SK-N-SH (cell line): ENCODE measurements at regions not wholly inside any gene's neighbourhood (a gene's known extent, or its start where the extent isn't known, plus 50 kb on each side); places are given as distances from the start of the nearest gene placed in this dataset.

Source experiments
- CTCF ChIA-PET: fragments of 300-600, 350-600 bp; formaldehyde crosslinking; extraction: SDS; loops from one replicate; lab custom pipeline; 2021; lab: Yijun Ruan, JAX
- POLR2A ChIA-PET: fragments of 350-600 bp; sonication (Branson Sonifier 250); formaldehyde crosslinking; extraction: SDS; loops from one replicate; lab custom pipeline; 2020; ENCODE audit warnings: antibody characterized with exemption, inconsistent platforms; lab: Yijun Ruan, JAX
- DNase-seq: peaks from one replicate; pipeline ENCODE4 v3.0.0; 2012
- H2AFZ ChIP-seq: fragments of 200-600 bp; sonication (generic); 2 replicates; pipeline ENCODE4 v1.8.1; 2016; ENCODE audit warnings: antibody characterized with exemption, mild to moderate bottlenecking, low read depth
- H3F3A ChIP-seq: fragments of 200-600 bp; sonication (generic); replicated peaks from 2 replicates; pipeline ENCODE3; 2016; ENCODE audit warnings: antibody characterized with exemption, mild to moderate bottlenecking; ENCODE audit not compliant: insufficient read depth
- H3K27ac ChIP-seq, 2 experiments: fragments of 200-500 bp in 1 of 2; fragments of 200-600 bp in 1 of 2; sonication (Bioruptor generic) in 1 of 2; sonication (generic), shearing (Covaris generic) in 1 of 2; 2 replicates each; pipeline versions ENCODE4 v1.5.1 to v1.6.1; 2014 to 2016; ENCODE audit warnings: low read depth in 2 of 2, inconsistent platforms in 1 of 2, low read length in 1 of 2, mild to moderate bottlenecking in 1 of 2, mixed read lengths in 1 of 2
- H3K27me3 ChIP-seq: fragments of 200-600 bp; sonication (generic), shearing (Covaris generic); 2 replicates; pipeline ENCODE4 v1.6.1; 2016; ENCODE audit warnings: mixed run types; ENCODE audit not compliant: insufficient read depth
- H3K36me3 ChIP-seq, 2 experiments: fragments of 200-500 bp in 1 of 2; fragments of 200-600 bp in 1 of 2; sonication (Bioruptor generic) in 1 of 2; sonication (generic) in 1 of 2; replicated peaks in 1 of 2; 2 replicates each; pipeline versions ENCODE3 to v1.5.1; 2014 to 2016; ENCODE audit warnings: low read length in 1 of 2, mild to moderate bottlenecking in 1 of 2; ENCODE audit not compliant: insufficient read depth in 2 of 2, control insufficient read depth in 1 of 2
- H3K4me1 ChIP-seq, 2 experiments: fragments of 200-500 bp in 1 of 2; fragments of 200-600 bp in 1 of 2; sonication (Bioruptor generic) in 1 of 2; sonication (generic), shearing (Covaris generic) in 1 of 2; 2 replicates each; pipeline versions ENCODE4 v1.5.1 to v1.6.1; 2014 to 2016; ENCODE audit warnings: low read depth in 1 of 2, low read length in 1 of 2, mixed run types in 1 of 2; ENCODE audit not compliant: insufficient read depth in 2 of 2, control insufficient read depth in 1 of 2
- H3K4me2 ChIP-seq: fragments of 200-600 bp; sonication (generic), shearing (Covaris generic); 2 replicates; pipeline ENCODE4 v1.6.1; 2017; ENCODE audit warnings: mixed run types
- H3K4me3 ChIP-seq, 2 experiments: fragments of 200-500 bp in 1 of 2; fragments of 200-600 bp in 1 of 2; sonication (Bioruptor generic) in 1 of 2; sonication (generic), shearing (Covaris generic) in 1 of 2; 2 replicates each; pipeline versions ENCODE4 v1.5.1 to v1.8.1; 2014 to 2016; ENCODE audit warnings: low read depth in 2 of 2, inconsistent platforms in 1 of 2, low read length in 1 of 2, mild to moderate bottlenecking in 1 of 2, mixed read lengths in 1 of 2, moderate library complexity in 1 of 2
- H3K79me2 ChIP-seq: fragments of 200-600 bp; sonication (generic); 2 replicates; pipeline ENCODE4 v1.8.1; 2017; ENCODE audit warnings: mild to moderate bottlenecking; ENCODE audit not compliant: insufficient read depth
- H3K9ac ChIP-seq: fragments of 200-600 bp; sonication (generic); 2 replicates; pipeline ENCODE4 v1.6.1; 2017; ENCODE audit warnings: mixed run types
- H3K9me2 ChIP-seq: fragments of 200-600 bp; sonication (generic); 2 replicates; pipeline ENCODE4 v1.6.1; 2017; ENCODE audit warnings: mixed run types
- H3K9me3 ChIP-seq: fragments of 200-600 bp; sonication (generic); 2 replicates; pipeline ENCODE4 v1.6.1; 2017; ENCODE audit warnings: mixed run types, mild to moderate bottlenecking, moderate library complexity
- H4K20me1 ChIP-seq: fragments of 200-600 bp; sonication (generic); 2 replicates; pipeline ENCODE4 v1.6.1; 2017; ENCODE audit warnings: mild to moderate bottlenecking, mixed run types; ENCODE audit not compliant: insufficient read depth
- CHD2 ChIP-seq: fragments of 150-350 bp; IDR thresholded peaks from 2 replicates; pipeline ENCODE4 v1.6.1; 2018; ENCODE audit warnings: low read length; ENCODE audit not compliant: partially characterized antibody
- CTCF ChIP-seq: fragments of 200-600 bp; sonication (generic); IDR thresholded peaks from 2 replicates; pipeline ENCODE4 v1.6.1; 2017; ENCODE audit warnings: antibody characterized with exemption, mild to moderate bottlenecking, moderate library complexity
- EP300 ChIP-seq, 2 experiments: IDR thresholded peaks; 2 replicates each; pipeline versions ENCODE4 v1.4.0 to v1.6.1; 2012; ENCODE audit warnings: borderline replicate concordance in 1 of 2, low read depth in 1 of 2, low read length in 1 of 2
- EZH2phosphoT487 ChIP-seq: fragments of 200-600 bp; sonication (generic); IDR thresholded peaks from 2 replicates; pipeline ENCODE4 v1.6.1; 2017; ENCODE audit warnings: low read depth, mixed run types, mild to moderate bottlenecking, antibody characterized with exemption, moderate library complexity, borderline replicate concordance
- FOSL2 ChIP-seq: IDR thresholded peaks from 2 replicates; pipeline ENCODE4 v1.4.0; 2012; ENCODE audit warnings: low read depth, mild to moderate bottlenecking, moderate library complexity, borderline replicate concordance
- FOXJ3 ChIP-seq: sonication (generic); formaldehyde crosslinking; IDR thresholded peaks from 2 replicates; pipeline ENCODE4 v1.5.1; 2020; ENCODE audit warnings: mild to moderate bottlenecking, missing genetic modification reagents
- FOXM1 ChIP-seq: IDR thresholded peaks from 2 replicates; pipeline ENCODE4 v1.4.0; 2012; ENCODE audit warnings: low read depth, mild to moderate bottlenecking
- GABPA ChIP-seq: IDR thresholded peaks from 2 replicates; pipeline ENCODE4 v1.4.0; 2012; ENCODE audit warnings: low read depth, mild to moderate bottlenecking
- JUND ChIP-seq: IDR thresholded peaks from 2 replicates; pipeline ENCODE4 v1.4.0; 2012
- MEF2A ChIP-seq: IDR thresholded peaks from 2 replicates; pipeline ENCODE4 v1.4.0; 2012; ENCODE audit warnings: low read depth, borderline replicate concordance
- MXI1 ChIP-seq: IDR thresholded peaks from 2 replicates; pipeline ENCODE4 v1.6.1; 2012; ENCODE audit warnings: mild to moderate bottlenecking, low read depth, low read length, improper control_type of control experiment
- NFIC ChIP-seq: IDR thresholded peaks from 2 replicates; pipeline ENCODE4 v1.4.0; 2012; ENCODE audit warnings: borderline replicate concordance
- NRF1 ChIP-seq: IDR thresholded peaks from 2 replicates; pipeline ENCODE4 v1.6.1; 2012; ENCODE audit warnings: low read depth, mild to moderate bottlenecking, low read length
- POLR2AphosphoS5 ChIP-seq: IDR thresholded peaks from 2 replicates; pipeline ENCODE4 v1.6.1; 2012; ENCODE audit warnings: low read depth, low read length
- RAD21 ChIP-seq: IDR thresholded peaks from 2 replicates; pipeline ENCODE4 v1.6.1; 2012; ENCODE audit warnings: mild to moderate bottlenecking, low read length
- REST ChIP-seq: IDR thresholded peaks from 2 replicates; pipeline ENCODE4 v1.6.1; 2012; ENCODE audit warnings: mild to moderate bottlenecking, low read depth, low read length, moderate library complexity
- RFX5 ChIP-seq: IDR thresholded peaks from 2 replicates; pipeline ENCODE4 v1.6.1; 2012; ENCODE audit warnings: mild to moderate bottlenecking, improper control_type of control experiment, low read length
- SIN3A ChIP-seq: IDR thresholded peaks from 2 replicates; pipeline ENCODE4 v1.6.1; 2012; ENCODE audit warnings: low read depth, mild to moderate bottlenecking, low read length, moderate library complexity, borderline replicate concordance
- SMC3 ChIP-seq: IDR thresholded peaks from 2 replicates; pipeline ENCODE4 v1.6.1; 2012; ENCODE audit warnings: low read depth, low read length, improper control_type of control experiment
- TAF1 ChIP-seq: IDR thresholded peaks from 2 replicates; pipeline ENCODE4 v1.6.1; 2012; ENCODE audit warnings: low read depth, mild to moderate bottlenecking, low read length, moderate library complexity, borderline replicate concordance
- TCF12 ChIP-seq: IDR thresholded peaks from 2 replicates; pipeline ENCODE4 v1.4.0; 2012
- TEAD4 ChIP-seq: IDR thresholded peaks from 2 replicates; pipeline ENCODE4 v1.4.0; 2012; ENCODE audit warnings: mild to moderate bottlenecking, borderline replicate concordance; ENCODE audit not compliant: insufficient read depth
- YY1 ChIP-seq: IDR thresholded peaks from 2 replicates; pipeline ENCODE4 v1.4.0; 2012; ENCODE audit warnings: low read depth, mild to moderate bottlenecking
- WGBS: methylation state at CpG from one replicate; pipeline ENCODE4 v1.1.6; 2017; ENCODE audit warnings: low lambda C conversion rate; 5-methylcytosine and 5-hydroxymethylcytosine counted together

GRCh38 chr16:72324578-72324977, 152.6 kb upstream of the PMFBP1 start:
- H3K9me2 ChIP-seq: no peaks in the 10 kb centered on the region
- H3K36me3 ChIP-seq: no peaks in the 10 kb centered on the region
- H3K79me2 ChIP-seq: no peaks in the 10 kb centered on the region
- H3K9ac ChIP-seq: no peak overlapping the region
- no peak for DNase-seq
- WGBS: no CpG with 5 or more reads among the region's 7 CpGs
- no peaks in the 10 kb centered on the region for H3K9me3 ChIP-seq
- H3K4me1 ChIP-seq: no peaks in the 10 kb centered on the region
- H3K4me3 ChIP-seq: no peak overlapping the region
- CTCF ChIA-PET: interaction anchor here (0.6 to 1.2 kb wide), 2 partner anchors 75 to 298 kb away, joined by 3 read pairs; no protein-coding TSS in a partner anchor
- H3K27me3 ChIP-seq: no peaks in the 10 kb centered on the region
- H2AFZ ChIP-seq: no peak overlapping the region
- TF ChIP-seq CHD2 (no peak), RFX5 (no peak), FOXM1 (no peak), CTCF (no peak), POLR2AphosphoS5 (no peak), GABPA (no peak), TAF1 (no peak), SIN3A (no peak), MXI1 (no peak), JUND (no peak), NRF1 (no peak), EP300 (IDR thresholded peaks at IDR 0.05; ENCODE audit: borderline replicate concordance in 1 of 2, low read depth in 1 of 2, low read length in 1 of 2) (no peak), FOXJ3 (CRISPR knock-in tag) (no peak), SMC3 (no peak)
- H3K27ac ChIP-seq: no peak overlapping the region
- POLR2A ChIA-PET: interaction anchor here (0.5 kb wide), 1 partner anchor 142 kb away, joined by 3 read pairs; no protein-coding TSS in a partner anchor
- no peaks in the 10 kb centered on the region for H3F3A ChIP-seq
- no peaks in the 10 kb centered on the region for H4K20me1 ChIP-seq
- H3K4me2 ChIP-seq: no peak overlapping the region

- no peak overlapping the region for H3K27ac ChIP-seq
- no peaks in the 10 kb centered on the region for H3K79me2 ChIP-seq
- H3K9me2 ChIP-seq: no peaks in the 10 kb centered on the region
- ChIA-PET CTCF (no interaction called here), POLR2A (no interaction called here)
- WGBS: 81% methylated on average over 2 of the region's 2 CpGs
- H3K4me3 ChIP-seq: no peak overlapping the region
- H3K9ac ChIP-seq: no peak overlapping the region
- no peaks in the 10 kb centered on the region for H3K36me3 ChIP-seq
- no peak for DNase-seq
- no peaks in the 10 kb centered on the region for H3K27me3 ChIP-seq
- no peak overlapping the region for H3K4me2 ChIP-seq
- peaks cover 0 to 2% of the 10 kb centered on the region in 2 experiments; a peak in 1 of 4 replicates for H3K4me1 ChIP-seq
- no peaks in the 10 kb centered on the region for H3F3A ChIP-seq
- no peak overlapping the region for H2AFZ ChIP-seq
- no peaks in the 10 kb centered on the region for H4K20me1 ChIP-seq
- no peaks in the 10 kb centered on the region for H3K9me3 ChIP-seq
- TF ChIP-seq RAD21 (no peak), SIN3A (no peak), TCF12 (no peak), TAF1 (no peak), TEAD4 (no peak), FOXJ3 (CRISPR knock-in tag) (no peak), YY1 (no peak), POLR2AphosphoS5 (no peak), MEF2A (no peak), NRF1 (no peak), MXI1 (no peak), EZH2phosphoT487 (no peak), FOSL2 (no peak), RFX5 (no peak), NFIC (no peak), REST (no peak), FOXM1 (no peak), SMC3 (no peak), CHD2 (no peak)
Observed at GRCh38 chr16:72317446-72317845, 145.5 kb upstream of the PMFBP1 start.
